LNCAP (cell line): ENCODE measurements at regions not wholly inside any gene's neighbourhood (a gene's known extent, or its start where the extent isn't known, plus 50 kb on each side); places are given as distances from the start of the nearest gene placed in this dataset.

ENCODE experiments used
- TF ChIP-seq, protein P1 (sequence below): fragments of 450-650 bp; IDR thresholded peaks from 2 replicates; pipeline ENCODE4 v1.5.1; 2017; ENCODE audit warnings: mild to moderate bottlenecking

DNA sequence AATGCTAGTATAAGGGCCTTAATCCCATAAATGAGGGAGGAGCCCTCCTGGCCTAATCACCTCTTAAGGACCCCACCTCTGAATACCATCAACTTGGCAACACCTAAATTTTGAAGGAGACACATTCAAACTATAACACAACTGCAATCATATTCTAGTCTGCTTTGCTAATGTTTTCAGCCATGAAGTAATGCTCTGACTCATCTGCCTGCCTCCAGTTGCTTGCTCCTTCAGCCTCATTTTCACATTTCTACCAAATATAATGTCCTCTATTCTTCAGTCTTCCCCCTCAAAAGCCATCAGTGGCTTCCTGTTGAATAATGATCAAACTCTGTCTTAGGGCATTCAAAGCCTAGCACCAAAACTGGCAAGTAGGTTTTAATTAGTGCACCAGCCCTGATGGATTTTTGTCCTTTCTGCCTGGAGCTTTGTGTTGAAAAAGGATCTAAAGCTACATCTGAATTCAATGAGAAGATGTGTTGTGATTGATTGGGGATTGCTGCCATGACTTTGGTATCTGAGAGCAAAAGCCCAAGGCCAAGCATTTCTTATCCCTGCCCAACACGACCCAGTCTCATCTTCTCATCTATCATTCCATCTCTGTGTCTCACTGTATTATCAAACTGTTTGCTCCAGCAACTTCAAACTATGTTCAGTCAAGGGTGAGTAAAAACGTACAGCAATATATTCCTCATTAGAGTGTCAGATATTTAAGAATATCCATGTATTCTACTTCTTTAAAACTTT, 140.8 kb upstream of the ELAC2 start:
- TF ChIP-seq, protein P1, sequence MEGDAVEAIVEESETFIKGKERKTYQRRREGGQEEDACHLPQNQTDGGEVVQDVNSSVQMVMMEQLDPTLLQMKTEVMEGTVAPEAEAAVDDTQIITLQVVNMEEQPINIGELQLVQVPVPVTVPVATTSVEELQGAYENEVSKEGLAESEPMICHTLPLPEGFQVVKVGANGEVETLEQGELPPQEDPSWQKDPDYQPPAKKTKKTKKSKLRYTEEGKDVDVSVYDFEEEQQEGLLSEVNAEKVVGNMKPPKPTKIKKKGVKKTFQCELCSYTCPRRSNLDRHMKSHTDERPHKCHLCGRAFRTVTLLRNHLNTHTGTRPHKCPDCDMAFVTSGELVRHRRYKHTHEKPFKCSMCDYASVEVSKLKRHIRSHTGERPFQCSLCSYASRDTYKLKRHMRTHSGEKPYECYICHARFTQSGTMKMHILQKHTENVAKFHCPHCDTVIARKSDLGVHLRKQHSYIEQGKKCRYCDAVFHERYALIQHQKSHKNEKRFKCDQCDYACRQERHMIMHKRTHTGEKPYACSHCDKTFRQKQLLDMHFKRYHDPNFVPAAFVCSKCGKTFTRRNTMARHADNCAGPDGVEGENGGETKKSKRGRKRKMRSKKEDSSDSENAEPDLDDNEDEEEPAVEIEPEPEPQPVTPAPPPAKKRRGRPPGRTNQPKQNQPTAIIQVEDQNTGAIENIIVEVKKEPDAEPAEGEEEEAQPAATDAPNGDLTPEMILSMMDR, result no peak

GRCh38 chr17:13157656-13158055, 139.8 kb upstream of the ELAC2 start:
- TF ChIP-seq, protein P1, result no peak

- TF ChIP-seq, protein P1, result no peak
These were observed 137.1 kb upstream of the ELAC2 start for GRCh38 chr17:13154930-13155329.

GRCh38 chr17:13154398-13154797, 136.6 kb upstream of the ELAC2 start:
- TF ChIP-seq, protein P1, result no peak

DNA sequence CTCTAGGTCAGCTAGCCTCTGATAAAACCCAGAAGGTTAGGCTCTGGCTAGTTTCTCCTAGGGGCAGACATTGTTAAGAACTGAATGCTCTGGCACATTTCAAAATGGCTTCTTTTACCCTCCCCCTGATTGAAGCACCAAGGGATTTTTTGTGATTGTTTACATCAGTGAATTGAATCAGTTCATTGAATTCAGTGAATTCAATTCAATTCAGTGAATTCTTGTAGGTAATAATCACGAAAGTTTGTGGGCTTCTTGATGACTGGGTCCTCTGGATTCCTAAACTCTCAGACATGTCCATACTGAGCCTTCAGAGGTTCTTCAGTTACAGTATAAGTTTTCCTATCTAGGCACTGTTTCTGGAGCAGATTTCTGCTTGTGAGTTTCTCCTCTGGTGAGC, 135.2 kb upstream of the ELAC2 start:
- TF ChIP-seq, protein P1, result no peak

DNA sequence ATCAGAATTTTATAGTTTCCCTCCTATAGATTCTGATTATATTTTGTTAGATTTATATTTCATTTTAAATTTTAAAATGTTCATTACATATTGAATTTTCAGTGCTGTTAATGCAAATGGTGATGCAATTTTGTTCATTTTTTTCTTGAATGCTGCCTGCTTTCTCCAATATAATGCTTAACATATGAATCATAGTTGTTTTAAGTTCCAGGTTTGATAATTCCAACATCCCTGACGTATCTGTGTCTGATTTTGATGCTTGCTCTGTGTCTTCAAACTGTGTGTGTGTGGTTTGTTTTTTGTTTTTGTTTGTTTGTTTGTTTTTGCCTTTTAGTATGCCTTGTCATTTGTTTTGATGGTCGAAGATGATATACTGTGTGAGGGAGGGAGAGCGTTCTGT, 134.7 kb upstream of the ELAC2 start:
- TF ChIP-seq, protein P1, result no peak

DNA sequence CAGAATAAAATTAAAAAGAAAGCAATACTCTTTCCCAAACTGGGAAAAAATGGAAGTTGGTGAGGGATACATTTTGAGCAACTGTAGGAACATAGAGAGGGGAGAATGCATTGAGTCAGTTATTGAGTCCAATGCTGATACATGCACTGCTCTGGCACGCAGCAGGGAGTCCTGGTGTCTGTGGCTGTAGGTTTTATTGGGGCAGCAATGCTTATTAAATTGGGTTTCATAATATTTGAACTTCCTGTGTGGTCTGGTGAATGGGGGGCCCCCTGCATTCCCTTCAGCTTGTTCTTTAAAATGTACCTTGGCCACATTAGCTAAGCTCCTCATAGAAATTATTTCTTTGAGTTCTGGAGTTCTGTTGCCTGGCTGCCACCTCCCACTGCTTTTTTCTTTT, 125.2 kb upstream of the ELAC2 start:
- TF ChIP-seq, protein P1, result no peak

- TF ChIP-seq, protein P1, result no peak
These were observed 122.9 kb upstream of the ELAC2 start for GRCh38 chr17:13140750-13141149.
